Neural cell (in vitro differentiated cells): ENCODE measurements at regions not wholly inside any gene's neighbourhood (a gene's known extent, or its start where the extent isn't known, plus 50 kb on each side); places are given as distances from the start of the nearest gene placed in this dataset.

Experiments used
- H2AFZ ChIP-seq: fragments of 200-600, 300-800 bp; sonication (generic), shearing (Covaris generic); 2 replicates; pipeline ENCODE4 v1.6.0; 2014; ENCODE audit warnings: low read depth, mild to moderate bottlenecking, antibody characterized with exemption, low read length, moderate library complexity
- H3F3A ChIP-seq: fragments of 200-600 bp; shearing (Covaris generic); 2 replicates; pipeline ENCODE4 v1.6.1; 2016; ENCODE audit warnings: mild to moderate bottlenecking, moderate library complexity, mixed read lengths, antibody characterized with exemption, low read length; ENCODE audit not compliant: insufficient read depth, poor library complexity, severe bottlenecking
- H3K27ac ChIP-seq: fragments of 200-600, 300-800 bp; sonication (generic), shearing (Covaris generic); 2 replicates; pipeline ENCODE4 v1.5.1; 2014; ENCODE audit warnings: mild to moderate bottlenecking, low read length, moderate library complexity
- H3K27me3 ChIP-seq: fragments of 300-800, 200-600 bp; sonication (generic), shearing (Covaris generic); 2 replicates; pipeline ENCODE4 v1.6.0; 2014; ENCODE audit warnings: mild to moderate bottlenecking, low read depth, low read length, moderate library complexity; ENCODE audit not compliant: insufficient read depth
- H3K36me3 ChIP-seq: fragments of 300-800, 200-600 bp; sonication (generic), shearing (Covaris generic); 2 replicates; pipeline ENCODE4 v1.5.1; 2014; ENCODE audit warnings: mild to moderate bottlenecking, antibody characterized with exemption, low read length, moderate library complexity; ENCODE audit not compliant: insufficient read depth
- H3K4me2 ChIP-seq: fragments of 300-800, 200-600 bp; sonication (generic), shearing (Covaris generic); 2 replicates; pipeline ENCODE4 v1.6.0; 2014; ENCODE audit warnings: mild to moderate bottlenecking, low read length
- H3K4me3 ChIP-seq: fragments of 300-800, 200-600 bp; sonication (generic), shearing (Covaris generic); 2 replicates; pipeline ENCODE4 v1.5.1; 2014; ENCODE audit warnings: mild to moderate bottlenecking, low read length, moderate library complexity
- H3K79me2 ChIP-seq: fragments of 200-600 bp; shearing (Covaris generic); replicated peaks from 2 replicates; pipeline ENCODE4 v1.6.0; 2014; ENCODE audit warnings: mild to moderate bottlenecking, low read length, moderate library complexity; ENCODE audit not compliant: insufficient read depth
- H3K9ac ChIP-seq: fragments of 300-800, 200-600 bp; sonication (generic), shearing (Covaris generic); 2 replicates; pipeline ENCODE4 v1.6.1; 2016; ENCODE audit warnings: mild to moderate bottlenecking, low read length, mixed read lengths
- H3K9me2 ChIP-seq: fragments of 200-600 bp; shearing (Covaris generic); 2 replicates; pipeline ENCODE4 v1.6.1; 2016; ENCODE audit warnings: mild to moderate bottlenecking, low read length, mixed read lengths; ENCODE audit not compliant: insufficient read depth
- H3K9me3 ChIP-seq: fragments of 200-600, 300-800 bp; sonication (generic), shearing (Covaris generic); 2 replicates; pipeline ENCODE4 v1.6.1; 2016; ENCODE audit warnings: mild to moderate bottlenecking, mixed run types, low read length, moderate library complexity, mixed read lengths
- H4K20me1 ChIP-seq: fragments of 200-600 bp; shearing (Covaris generic); 2 replicates; pipeline ENCODE4 v1.6.1; 2016; ENCODE audit warnings: mild to moderate bottlenecking, mixed run types; ENCODE audit not compliant: insufficient read depth
- CTCF ChIP-seq: fragments of 450-650 bp; IDR thresholded peaks from 2 replicates; pipeline ENCODE4 v1.5.1; 2014; ENCODE audit warnings: antibody characterized with exemption, mild to moderate bottlenecking, moderate library complexity; ENCODE audit not compliant: poor library complexity, severe bottlenecking
- EP300 ChIP-seq: fragments of 450-650 bp; conservative IDR thresholded peaks from 2 replicates; pipeline ENCODE4 v1.6.1; 2014; ENCODE audit warnings: antibody characterized with exemption, mild to moderate bottlenecking, moderate library complexity; ENCODE audit not compliant: poor library complexity, severe bottlenecking
- EZH2 ChIP-seq: fragments of 200-600, 300-800 bp; shearing (Covaris generic), sonication (generic); IDR thresholded peaks from 2 replicates; pipeline ENCODE4 v1.6.1; 2014; ENCODE audit warnings: antibody characterized with exemption, low read length, borderline replicate concordance, mild to moderate bottlenecking; ENCODE audit not compliant: insufficient read depth, poor library complexity, severe bottlenecking
- MXI1 ChIP-seq: fragments of 450-650 bp; conservative IDR thresholded peaks from 2 replicates; pipeline ENCODE4 v1.6.1; 2014; ENCODE audit warnings: antibody characterized with exemption, mild to moderate bottlenecking; ENCODE audit not compliant: poor library complexity, severe bottlenecking
- POLR2AphosphoS5 ChIP-seq: IDR thresholded peaks from 2 replicates; pipeline ENCODE4 v1.6.1; 2012
- RAD21 ChIP-seq: fragments of 450-650 bp; conservative IDR thresholded peaks from 2 replicates; pipeline ENCODE4 v1.6.1; 2014; ENCODE audit warnings: antibody characterized with exemption, mild to moderate bottlenecking, moderate library complexity
- SMC3 ChIP-seq: fragments of 450-650 bp; conservative IDR thresholded peaks from 2 replicates; pipeline ENCODE4 v1.6.1; 2014; ENCODE audit warnings: antibody characterized with exemption, mild to moderate bottlenecking, moderate library complexity; ENCODE audit not compliant: poor library complexity
- TAF1 ChIP-seq: IDR thresholded peaks from 2 replicates; pipeline ENCODE4 v1.6.1; 2012; ENCODE audit warnings: low read depth
- TF ChIP-seq, protein P1 (sequence below): IDR thresholded peaks from 2 replicates; pipeline ENCODE4 v1.6.1; 2012; ENCODE audit warnings: borderline replicate concordance

GRCh38 chr9:117552811-117553210 is 138.0 kb upstream of the ASTN2 start:
- H3K9me3 ChIP-seq: no peaks in the 10 kb centered on the region
- H4K20me1 ChIP-seq: no peaks in the 10 kb centered on the region
- H3K9me2 ChIP-seq: no peaks in the 10 kb centered on the region
- no peaks in the 10 kb centered on the region for H3K36me3 ChIP-seq
- no peaks in the 10 kb centered on the region for H3K27me3 ChIP-seq
- no peaks in the 10 kb centered on the region for H3K79me2 ChIP-seq
- H3K4me2 ChIP-seq: no peak overlapping the region
- no peak overlapping the region for H2AFZ ChIP-seq
- H3K4me3 ChIP-seq: no peak overlapping the region
- H3F3A ChIP-seq: no peaks in the 10 kb centered on the region
- no peak for TF ChIP-seq TAF1
- H3K9ac ChIP-seq: no peak overlapping the region
- no peak overlapping the region for H3K27ac ChIP-seq

- H3K27ac ChIP-seq: no peak overlapping the region
- H3K9me2 ChIP-seq: no peaks in the 10 kb centered on the region
- no peaks in the 10 kb centered on the region for H3K79me2 ChIP-seq
- no peaks in the 10 kb centered on the region for H3K36me3 ChIP-seq
- H3K4me3 ChIP-seq: no peak overlapping the region
- no peak overlapping the region for H2AFZ ChIP-seq
- no peak for TF ChIP-seq EP300
- no peak for TF ChIP-seq EZH2
- TF ChIP-seq SMC3: no peak
- no peak for TF ChIP-seq POLR2AphosphoS5
- TF ChIP-seq RAD21: no peak
- TF ChIP-seq, protein P1, sequence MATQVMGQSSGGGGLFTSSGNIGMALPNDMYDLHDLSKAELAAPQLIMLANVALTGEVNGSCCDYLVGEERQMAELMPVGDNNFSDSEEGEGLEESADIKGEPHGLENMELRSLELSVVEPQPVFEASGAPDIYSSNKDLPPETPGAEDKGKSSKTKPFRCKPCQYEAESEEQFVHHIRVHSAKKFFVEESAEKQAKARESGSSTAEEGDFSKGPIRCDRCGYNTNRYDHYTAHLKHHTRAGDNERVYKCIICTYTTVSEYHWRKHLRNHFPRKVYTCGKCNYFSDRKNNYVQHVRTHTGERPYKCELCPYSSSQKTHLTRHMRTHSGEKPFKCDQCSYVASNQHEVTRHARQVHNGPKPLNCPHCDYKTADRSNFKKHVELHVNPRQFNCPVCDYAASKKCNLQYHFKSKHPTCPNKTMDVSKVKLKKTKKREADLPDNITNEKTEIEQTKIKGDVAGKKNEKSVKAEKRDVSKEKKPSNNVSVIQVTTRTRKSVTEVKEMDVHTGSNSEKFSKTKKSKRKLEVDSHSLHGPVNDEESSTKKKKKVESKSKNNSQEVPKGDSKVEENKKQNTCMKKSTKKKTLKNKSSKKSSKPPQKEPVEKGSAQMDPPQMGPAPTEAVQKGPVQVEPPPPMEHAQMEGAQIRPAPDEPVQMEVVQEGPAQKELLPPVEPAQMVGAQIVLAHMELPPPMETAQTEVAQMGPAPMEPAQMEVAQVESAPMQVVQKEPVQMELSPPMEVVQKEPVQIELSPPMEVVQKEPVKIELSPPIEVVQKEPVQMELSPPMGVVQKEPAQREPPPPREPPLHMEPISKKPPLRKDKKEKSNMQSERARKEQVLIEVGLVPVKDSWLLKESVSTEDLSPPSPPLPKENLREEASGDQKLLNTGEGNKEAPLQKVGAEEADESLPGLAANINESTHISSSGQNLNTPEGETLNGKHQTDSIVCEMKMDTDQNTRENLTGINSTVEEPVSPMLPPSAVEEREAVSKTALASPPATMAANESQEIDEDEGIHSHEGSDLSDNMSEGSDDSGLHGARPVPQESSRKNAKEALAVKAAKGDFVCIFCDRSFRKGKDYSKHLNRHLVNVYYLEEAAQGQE: no peak
- no peak for TF ChIP-seq MXI1
- TF ChIP-seq TAF1: no peak
- no peak for TF ChIP-seq CTCF
- H3K9me3 ChIP-seq: no peaks in the 10 kb centered on the region
- no peak overlapping the region for H3K4me2 ChIP-seq
- H3K27me3 ChIP-seq: no peaks in the 10 kb centered on the region
- no peaks in the 10 kb centered on the region for H4K20me1 ChIP-seq
- H3F3A ChIP-seq: no peaks in the 10 kb centered on the region
- no peak overlapping the region for H3K9ac ChIP-seq
Observed at GRCh38 chr9:117551171-117551570, 136.3 kb upstream of the ASTN2 start.

GRCh38 chr9:117549444-117549843 is 134.6 kb upstream of the ASTN2 start:
- H3K36me3 ChIP-seq: no peaks in the 10 kb centered on the region
- H3K27me3 ChIP-seq: no peaks in the 10 kb centered on the region
- no peak for TF ChIP-seq EZH2
- TF ChIP-seq, protein P1: no peak
- no peak overlapping the region for H3K9ac ChIP-seq
- H3F3A ChIP-seq: no peaks in the 10 kb centered on the region
- no peaks in the 10 kb centered on the region for H3K9me3 ChIP-seq
- H3K4me3 ChIP-seq: no peak overlapping the region
- no peaks in the 10 kb centered on the region for H4K20me1 ChIP-seq
- no peaks in the 10 kb centered on the region for H3K79me2 ChIP-seq
- no peak overlapping the region for H3K27ac ChIP-seq
- H3K9me2 ChIP-seq: no peaks in the 10 kb centered on the region
- no peak overlapping the region for H3K4me2 ChIP-seq
- H2AFZ ChIP-seq: no peak overlapping the region
